Epithelial cell of esophagus (primary cell): ENCODE measurements at regions not wholly inside any gene's neighbourhood (a gene's known extent, or its start where the extent isn't known, plus 50 kb on each side); places are given as distances from the start of the nearest gene placed in this dataset.

Experiments used
- DNase-seq: peaks from one replicate; pipeline ENCODE4 v3.0.0; 2010; ENCODE audit warnings: low read depth
- H3K4me3 ChIP-seq: 2 replicates; pipeline ENCODE4 v1.5.1; 2011; ENCODE audit warnings: mild to moderate bottlenecking, low read length, control low read depth
- CTCF ChIP-seq: IDR thresholded peaks from 2 replicates; pipeline ENCODE4 v1.5.1; 2011; ENCODE audit warnings: low read depth, mild to moderate bottlenecking, low read length, control low read depth, inconsistent platforms; ENCODE audit not compliant: insufficient read depth; ENCODE audit errors: missing control alignments

- no peak overlapping the region for H3K4me3 ChIP-seq
- TF ChIP-seq CTCF: no peak
- DNase-seq: no peak
These were observed 136.5 kb upstream of the CPEB2 start for GRCh38 chr4:14865804-14866203.

DNA sequence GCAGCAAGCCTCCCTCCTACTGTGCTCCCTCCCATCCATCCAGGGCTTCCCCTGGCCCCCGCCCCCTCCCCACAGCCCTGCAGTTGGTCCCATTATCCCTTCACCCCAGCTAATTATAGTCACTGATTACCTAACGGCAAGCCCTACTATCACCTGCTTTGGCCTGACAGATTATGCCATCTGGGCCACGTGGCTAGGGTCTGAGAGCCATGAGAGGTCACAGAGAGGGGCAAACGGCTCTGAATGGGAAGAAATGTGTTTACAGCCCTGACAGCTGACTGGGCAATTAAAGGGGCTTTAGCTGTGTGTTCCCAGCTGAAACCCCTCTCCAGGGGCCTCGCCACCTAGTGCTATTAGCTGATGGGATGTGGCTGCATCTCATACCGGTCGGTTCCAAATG is 134.4 kb upstream of the CPEB2 start:
- no peak overlapping the region for H3K4me3 ChIP-seq

GRCh38 chr4:14868426-14869395 is 133.6 kb upstream of the CPEB2 start:
- no peak for TF ChIP-seq CTCF
- DNase-seq: no peak
- H3K4me3 ChIP-seq: no peak overlapping the region

More for the DNA sequence above, 134.4 kb upstream of the CPEB2 start:
- no peak for TF ChIP-seq CTCF
- no peak for DNase-seq

DNA sequence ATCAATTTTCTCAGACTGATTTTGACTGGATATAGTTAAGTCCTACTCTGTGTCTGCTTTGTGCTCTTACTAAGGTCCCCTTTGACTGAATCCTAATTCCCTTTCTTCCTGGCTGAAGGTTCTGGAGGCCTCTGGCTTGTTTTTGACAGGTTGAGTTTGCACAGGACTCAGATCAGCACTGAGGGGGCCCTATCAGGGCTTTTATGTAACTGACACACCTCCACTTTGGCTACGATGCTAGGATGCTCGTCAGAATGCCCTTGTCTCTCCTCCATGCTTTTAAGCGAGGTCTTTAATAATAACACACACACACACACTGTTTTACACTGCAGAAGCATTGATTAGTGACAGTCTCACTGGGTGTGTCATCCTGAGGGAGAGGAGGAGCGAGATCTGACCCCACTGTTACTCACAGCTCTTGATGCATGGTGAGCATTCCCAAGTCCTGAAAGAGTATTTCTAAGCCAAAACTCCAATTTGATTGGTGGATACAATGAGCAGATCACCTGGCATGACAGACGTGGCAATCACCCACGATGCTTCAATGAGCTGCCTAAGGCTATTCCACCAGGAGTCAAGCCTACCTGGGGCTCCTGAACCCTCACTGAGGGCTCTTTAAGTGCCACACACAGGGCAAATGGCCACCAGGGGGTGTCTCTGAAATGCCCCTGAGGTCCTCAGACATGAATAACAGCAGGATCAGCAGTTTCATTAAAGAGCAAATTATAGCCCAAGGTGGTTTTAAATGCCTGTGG is 130.4 kb upstream of the CPEB2 start:
- DNase-seq: peak; percentile 86
- TF ChIP-seq CTCF: peak; percentile 33
- H3K4me3 ChIP-seq: no peak overlapping the region

GRCh38 chr4:14874990-14875389 is 127.3 kb upstream of the CPEB2 start:
- no peak for TF ChIP-seq CTCF
- no peak for DNase-seq
- H3K4me3 ChIP-seq: no peak overlapping the region

GRCh38 chr4:14877246-14878225 is 124.7 kb upstream of the CPEB2 start:
- TF ChIP-seq CTCF: no peak
- peak; percentile 45 for DNase-seq

More at GRCh38 chr4:14877246-14878225, 124.7 kb upstream of the CPEB2 start:
- no peak overlapping the region for H3K4me3 ChIP-seq
